HFF-Myc (cell line): ENCODE measurements at regions not wholly inside any gene's neighbourhood (a gene's known extent, or its start where the extent isn't known, plus 50 kb on each side); places are given as distances from the start of the nearest gene placed in this dataset.

Experiments used
- DNase-seq: peaks from one replicate; pipeline ENCODE4 v3.0.0-alpha.2; 2011; ENCODE audit warnings: low read depth; ENCODE audit errors: extremely low read depth
- H3K4me3 ChIP-seq: replicated peaks from 2 replicates; pipeline ENCODE4 v1.5.1; 2011; ENCODE audit warnings: low read depth, mild to moderate bottlenecking, control low read depth, low read length
- CTCF ChIP-seq: IDR thresholded peaks from 2 replicates; pipeline ENCODE4 v1.5.1; 2012; ENCODE audit warnings: mild to moderate bottlenecking, low read depth, low read length, control low read depth; ENCODE audit errors: missing control alignments

- no peak for DNase-seq
- H3K4me3 ChIP-seq, result no peak overlapping the region
- no peak for TF ChIP-seq CTCF
Observed at GRCh38 chr12:24698972-24699371, 249.9 kb downstream of the BCAT1 start.

GRCh38 chr12:24697769-24698168 is 251.1 kb downstream of the BCAT1 start:
- H3K4me3 ChIP-seq, result no peak overlapping the region
- no peak for DNase-seq
- no peak for TF ChIP-seq CTCF

- no peak overlapping the region for H3K4me3 ChIP-seq
- DNase-seq, result no peak
- no peak for TF ChIP-seq CTCF
Observed at GRCh38 chr12:24697295-24697694, 251.6 kb downstream of the BCAT1 start.

- TF ChIP-seq CTCF, result no peak
- DNase-seq, result no peak
- no peak overlapping the region for H3K4me3 ChIP-seq
Observed at GRCh38 chr12:24696800-24697199, 252.1 kb downstream of the BCAT1 start.

- no peak for DNase-seq
- no peak for TF ChIP-seq CTCF
Observed at GRCh38 chr12:24695657-24696329, 253.1 kb downstream of the BCAT1 start.

GRCh38 chr12:24695103-24695502 is 253.8 kb downstream of the BCAT1 start:
- no peak for TF ChIP-seq CTCF

More at GRCh38 chr12:24695657-24696329, 253.1 kb downstream of the BCAT1 start:
- H3K4me3 ChIP-seq, result no peak overlapping the region

GRCh38 chr12:24688601-24689000 is 260.3 kb downstream of the BCAT1 start:
- TF ChIP-seq CTCF, result no peak
- DNase-seq, result no peak
- H3K4me3 ChIP-seq, result no peak overlapping the region

More at GRCh38 chr12:24695103-24695502, 253.8 kb downstream of the BCAT1 start:
- no peak for DNase-seq
- H3K4me3 ChIP-seq, result no peak overlapping the region
